GM12878 (cell line): ENCODE measurements at regions not wholly inside any gene's neighbourhood (a gene's known extent, or its start where the extent isn't known, plus 50 kb on each side); places are given as distances from the start of the nearest gene placed in this dataset.

Experiments used
- CBX5 ChIP-seq: sonication (generic); IDR thresholded peaks from 2 replicates; pipeline ENCODE4 v1.6.1; 2016; ENCODE audit warnings: low read depth, moderate library complexity, mild to moderate bottlenecking, inconsistent platforms
- ELK1 ChIP-seq: IDR thresholded peaks from 2 replicates; pipeline ENCODE4 v1.6.1; 2012; ENCODE audit warnings: low read depth, low read length, improper control_type of control experiment
- ESRRA ChIP-seq: IDR thresholded peaks from 2 replicates; pipeline ENCODE4 v1.6.1; 2012; ENCODE audit warnings: mild to moderate bottlenecking, low read length, improper control_type of control experiment
- ETV6 ChIP-seq, 2 experiments: fragments of 450-650 bp in 1 of 2; IDR thresholded peaks in 1 of 2; conservative IDR thresholded peaks in 1 of 2; 2 replicates each; pipeline ENCODE4 v1.6.1; 2014; ENCODE audit warnings: antibody characterized with exemption in 1 of 2, borderline replicate concordance in 1 of 2, low read depth in 1 of 2, mild to moderate bottlenecking in 1 of 2, moderate library complexity in 1 of 2
- HSF1 ChIP-seq: fragments of 150-350 bp; IDR thresholded peaks from 2 replicates; pipeline ENCODE4 v1.6.1; 2014; ENCODE audit warnings: mild to moderate bottlenecking, low read depth, low read length
- JUND ChIP-seq: IDR thresholded peaks from 2 replicates; pipeline ENCODE4 v1.6.1; 2012; ENCODE audit warnings: low read depth, mild to moderate bottlenecking, low read length, improper control_type of control experiment, moderate library complexity
- MEF2B ChIP-seq: fragments of 450-650 bp; IDR thresholded peaks from 2 replicates; pipeline ENCODE4 v1.6.1; 2018; ENCODE audit warnings: mild to moderate bottlenecking, moderate library complexity; ENCODE audit not compliant: partially characterized antibody, poor library complexity, severe bottlenecking
- NFXL1 ChIP-seq: fragments of 450-650 bp; IDR thresholded peaks from 2 replicates; pipeline ENCODE4 v1.6.1; 2017; ENCODE audit warnings: antibody characterized with exemption, mild to moderate bottlenecking, borderline replicate concordance
- NR2C1 ChIP-seq: fragments of 450-650 bp; IDR thresholded peaks from 2 replicates; pipeline ENCODE4 v1.6.1; 2017; ENCODE audit warnings: antibody characterized with exemption, mild to moderate bottlenecking, moderate library complexity
- NR2F1 ChIP-seq: fragments of 450-650 bp; conservative IDR thresholded peaks from 2 replicates; pipeline ENCODE4 v1.6.1; 2017; ENCODE audit warnings: mild to moderate bottlenecking
- PAX8 ChIP-seq: fragments of 450-650 bp; IDR thresholded peaks from 2 replicates; pipeline ENCODE4 v1.6.1; 2017; ENCODE audit warnings: mild to moderate bottlenecking, moderate library complexity
- PBX3 ChIP-seq: IDR thresholded peaks from 2 replicates; pipeline ENCODE4 v1.6.1; 2011; ENCODE audit warnings: mild to moderate bottlenecking, low read depth, low read length, moderate library complexity; ENCODE audit not compliant: insufficient replicate concordance
- POLR2A ChIP-seq: IDR thresholded peaks from 2 replicates; pipeline ENCODE4 v1.6.1; 2011; ENCODE audit warnings: low read depth, mild to moderate bottlenecking, low read length
- STAT1 ChIP-seq: fragments of 450-650 bp; conservative IDR thresholded peaks from 2 replicates; pipeline ENCODE4 v1.6.1; 2014; ENCODE audit warnings: antibody characterized with exemption, mild to moderate bottlenecking
- SUPT20H ChIP-seq: IDR thresholded peaks from 2 replicates; pipeline ENCODE4 v1.6.1; 2011; ENCODE audit warnings: low read depth, mild to moderate bottlenecking, low read length, moderate library complexity, borderline replicate concordance; ENCODE audit not compliant: control insufficient read depth
- TAF1 ChIP-seq: IDR thresholded peaks from 2 replicates; pipeline ENCODE4 v1.6.1; 2011; ENCODE audit warnings: mild to moderate bottlenecking, low read depth, low read length, borderline replicate concordance
- TCF12 ChIP-seq: IDR thresholded peaks from 2 replicates; pipeline ENCODE4 v1.6.1; 2011; ENCODE audit warnings: low read depth, mild to moderate bottlenecking, low read length
- TCF7 ChIP-seq: IDR thresholded peaks from 2 replicates; pipeline ENCODE4 v1.6.1; 2014; ENCODE audit warnings: antibody characterized with exemption, borderline replicate concordance
- WRNIP1 ChIP-seq: IDR thresholded peaks from 2 replicates; pipeline ENCODE4 v1.6.1; 2011; ENCODE audit warnings: low read depth, low read length, improper control_type of control experiment, borderline replicate concordance
- ZBTB11 ChIP-seq: fragments of 450-650 bp; formaldehyde crosslinking; IDR thresholded peaks from 2 replicates; pipeline ENCODE4 v1.5.0; 2022; ENCODE audit warnings: mild to moderate bottlenecking, missing genetic modification characterization
- ZBTB4 ChIP-seq: fragments of 450-650 bp; formaldehyde crosslinking; IDR thresholded peaks from 2 replicates; pipeline ENCODE4 v1.4.0; 2022; ENCODE audit warnings: mild to moderate bottlenecking, moderate library complexity

- TF ChIP-seq ELK1: no peak
- no peak for TF ChIP-seq NR2F1
- peak; percentile 89; the same call in 1 of the 2 replicates for TF ChIP-seq CBX5
- no peak for TF ChIP-seq STAT1
- no peak for TF ChIP-seq NR2C1
- no peak for TF ChIP-seq ESRRA
- no peak for TF ChIP-seq WRNIP1
- TF ChIP-seq ZBTB11 (CRISPR knock-in tag): no peak
- peak; percentile 86 for TF ChIP-seq TCF12
- peak; percentile 71 for TF ChIP-seq POLR2A
- TF ChIP-seq ZBTB4: no peak
- TF ChIP-seq TAF1: peak; percentile 74; the same call in 1 of the 2 replicates
- TF ChIP-seq HSF1: no peak
- no peak for TF ChIP-seq TCF7
- TF ChIP-seq NFXL1: no peak
- TF ChIP-seq ETV6 (conservative IDR thresholded peaks at IDR 0.05 in 1 of 2, IDR thresholded peaks at IDR 0.05 in 1 of 2; ENCODE audit: borderline replicate concordance in 1 of 2, low read depth in 1 of 2): peak in 1 of 2 experiments; percentile 83; a peak in 2 of 4 replicates
- peak; percentile 89; the same call in 1 of the 2 replicates for TF ChIP-seq PAX8
- no peak for TF ChIP-seq PBX3
- TF ChIP-seq SUPT20H: no peak
- no peak for TF ChIP-seq JUND
- peak; percentile 92 for TF ChIP-seq MEF2B
Measured at GRCh38 chr3:106255870-106256248, 387.0 kb upstream of the CBLB start (continued).
